Endothelial cell of umbilical vein (primary cell): ENCODE measurements at regions not wholly inside any gene's neighbourhood (a gene's known extent, or its start where the extent isn't known, plus 50 kb on each side); places are given as distances from the start of the nearest gene placed in this dataset.

Experiments
- BruUV-seq: library from RNA; stranded (reverse); fragments of 400-500 nt; replicated peaks from 2 replicates; lab custom pipeline; 2021; lab: Mats Ljungman, UMichigan
- CTCF ChIA-PET: fragments of 300-600, 350-600 bp; sonication (Branson Sonifier 250); formaldehyde crosslinking; loops from one replicate; lab custom pipeline; 2021; ENCODE audit warnings: antibody characterized with exemption, inconsistent platforms; lab: Charles Lee
- POLR2A ChIA-PET: fragments of 300-600, 350-600 bp; sonication (Branson Sonifier 250); formaldehyde crosslinking; loops from one replicate; lab custom pipeline; 2021; ENCODE audit warnings: antibody characterized with exemption, inconsistent platforms; lab: Charles Lee
- DNase-seq: peaks from one replicate; pipeline ENCODE4 v3.0.0-alpha.2; 2011; ENCODE audit warnings: low read depth, low spot score
- FAIRE-seq: peaks from 2 replicates; lab custom pipeline; 2011; peaks lifted over from hg19 to GRCh38; lab: Jason Lieb, UNC
- H2AFZ ChIP-seq: 2 replicates; pipeline ENCODE4 v1.6.0; 2012; ENCODE audit warnings: low read depth, low read length, control low read depth, inconsistent platforms
- H3K27ac ChIP-seq: 2 replicates; pipeline ENCODE4 v1.5.1; 2011; ENCODE audit warnings: low read depth, mild to moderate bottlenecking, control low read depth, low read length, moderate library complexity; ENCODE audit not compliant: insufficient read depth
- H3K27me3 ChIP-seq, 2 experiments: 2 replicates each; pipeline versions ENCODE4 v1.6.0 to v1.6.1; 2011; ENCODE audit warnings: low read length in 2 of 2, mixed read lengths in 1 of 2; ENCODE audit not compliant: control insufficient read depth in 2 of 2, insufficient read depth in 2 of 2
- H3K36me3 ChIP-seq, 2 experiments: 2 replicates in 1 of 2; 3 replicates in 1 of 2; pipeline ENCODE4 v1.5.1; 2011; ENCODE audit warnings: low read length in 2 of 2, mild to moderate bottlenecking in 1 of 2, moderate library complexity in 1 of 2; ENCODE audit not compliant: control insufficient read depth in 2 of 2, insufficient read depth in 2 of 2; ENCODE audit errors: extremely low read depth in 1 of 2
- H3K4me1 ChIP-seq: 3 replicates; pipeline ENCODE4 v1.5.1; 2011; ENCODE audit warnings: mild to moderate bottlenecking, low read length; ENCODE audit not compliant: control insufficient read depth, insufficient read depth; ENCODE audit errors: extremely low read depth
- H3K4me2 ChIP-seq: 2 replicates; pipeline ENCODE4 v1.6.1; 2011; ENCODE audit warnings: low read length, control low read depth, mixed read lengths; ENCODE audit not compliant: insufficient read depth
- H3K4me3 ChIP-seq, 3 experiments: fragments of 200-600 bp in 1 of 3; sonication (generic), shearing (Covaris generic) in 1 of 3; replicated peaks in 1 of 3; 2 replicates each; pipeline ENCODE4 v1.5.1; 2011 to 2016; ENCODE audit warnings: control low read depth in 3 of 3, low read length in 3 of 3, mild to moderate bottlenecking in 2 of 3, inconsistent platforms in 1 of 3, low read depth in 1 of 3, moderate library complexity in 1 of 3; ENCODE audit not compliant: insufficient read depth in 1 of 3
- H3K79me2 ChIP-seq: 2 replicates; pipeline ENCODE4 v1.6.0; 2012; ENCODE audit warnings: low read length, inconsistent platforms; ENCODE audit not compliant: control insufficient read depth, insufficient read depth
- H3K9ac ChIP-seq: replicated peaks from 2 replicates; pipeline ENCODE3; 2011; ENCODE audit warnings: low read length, control low read depth; ENCODE audit not compliant: insufficient read depth; ENCODE audit errors: extremely low read depth
- H3K9me1 ChIP-seq: replicated peaks from 3 replicates; pipeline ENCODE4 v1.6.0; 2011; ENCODE audit warnings: mild to moderate bottlenecking, low read length; ENCODE audit not compliant: control insufficient read depth, insufficient read depth; ENCODE audit errors: extremely low read depth
- H3K9me3 ChIP-seq: replicated peaks from 2 replicates; pipeline ENCODE4 v1.5.1; 2012; ENCODE audit warnings: low read length, inconsistent platforms; ENCODE audit not compliant: control insufficient read depth, insufficient read depth
- H4K20me1 ChIP-seq: replicated peaks from 2 replicates; pipeline ENCODE3; 2011; ENCODE audit warnings: mild to moderate bottlenecking, low read length; ENCODE audit not compliant: control insufficient read depth, insufficient read depth; ENCODE audit errors: extremely low read depth
- EZH2 ChIP-seq: IDR thresholded peaks from 2 replicates; pipeline ENCODE4 v1.6.1; 2012; ENCODE audit warnings: borderline replicate concordance, low read depth, mild to moderate bottlenecking, moderate library complexity, low read length, inconsistent platforms; ENCODE audit not compliant: severe bottlenecking
- GATA2 ChIP-seq: IDR thresholded peaks from 2 replicates; pipeline ENCODE4 v1.7.0; 2011; ENCODE audit warnings: low read depth, mild to moderate bottlenecking, moderate library complexity, mixed read lengths, low read length; ENCODE audit not compliant: insufficient read length, insufficient read depth
- MYC ChIP-seq: IDR thresholded peaks from one replicate; pipeline ENCODE4 v1.6.1; 2011; ENCODE audit warnings: mild to moderate bottlenecking, low read depth, low read length
- POLR2A ChIP-seq: IDR thresholded peaks from 2 replicates; pipeline ENCODE4 v1.6.1; 2012; ENCODE audit warnings: low read depth, mild to moderate bottlenecking, control low read depth, low read length
- POLR2AphosphoS5 ChIP-seq: IDR thresholded peaks from 2 replicates; pipeline ENCODE4 v1.6.1; 2012; ENCODE audit warnings: low read depth, mild to moderate bottlenecking, control low read depth, low read length, moderate library complexity; ENCODE audit not compliant: insufficient read depth
- dilution Hi-C: fragments of 300-500 bp; cut with MboI; formaldehyde crosslinking; loops from one replicate; pipeline ENCODE4 v1.15.0; 2019; ENCODE audit warnings: low sequenced_read_pairs; ENCODE audit not compliant: extremely low pct_ligation_motif_present
- intact Hi-C: fragments of 100-400 bp; cut with micrococcal nuclease; formaldehyde crosslinking; loops from one replicate; pipeline ENCODE4 v1.10.0; 2022
- TF ChIP-seq, protein P1 (sequence below), 2 donors: IDR thresholded peaks; 1 replicate in 1 of 2; 2 replicates in 1 of 2; pipeline ENCODE4 v1.5.1; 2011; ENCODE audit warnings: low read length in 2 of 2, mild to moderate bottlenecking in 2 of 2, moderate library complexity in 2 of 2, control low read depth in 1 of 2, inconsistent platforms in 1 of 2, low read depth in 1 of 2; ENCODE audit not compliant: insufficient read depth in 1 of 2; ENCODE audit errors: extremely low read depth in 1 of 2
- TF ChIP-seq, protein P2 (sequence below): IDR thresholded peaks from 2 replicates; pipeline ENCODE4 v1.6.1; 2011; ENCODE audit not compliant: insufficient read depth, insufficient read length

DNA sequence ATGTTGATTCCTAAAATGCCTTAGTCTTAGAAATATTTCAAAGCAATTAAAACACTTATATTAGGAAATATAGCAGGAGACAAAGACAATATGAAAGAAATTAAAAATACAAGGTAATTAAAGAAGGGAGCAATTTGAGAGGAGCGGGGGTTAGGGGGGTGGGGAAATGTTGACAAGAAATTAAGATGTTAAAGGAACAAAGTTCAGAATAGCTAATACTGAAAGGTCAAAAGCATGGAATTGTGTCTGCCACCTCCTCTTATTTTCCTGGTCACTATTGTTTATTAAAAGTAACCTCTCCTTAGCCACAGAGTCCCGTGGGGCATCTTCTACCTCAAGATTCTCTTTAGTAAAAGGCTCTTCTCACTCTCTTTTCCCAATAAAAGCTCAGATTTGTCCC lies 244.1 kb downstream of the MREG start:
- no peak for FAIRE-seq
- H3K79me2 ChIP-seq = peaks cover 32% of the 10 kb centered on the region
- no peaks in the 10 kb centered on the region for H3K9me3 ChIP-seq
- H3K4me1 ChIP-seq = peaks cover 29% of the 10 kb centered on the region
- no TSS peak for BruUV-seq
- dilution Hi-C loops = no loop called here
- no peaks in the 10 kb centered on the region for H3K27me3 ChIP-seq
- H2AFZ ChIP-seq = no peak overlapping the region
- H3K4me2 ChIP-seq = no peak overlapping the region
- H3K36me3 ChIP-seq = peaks cover 0 to 7% of the 10 kb centered on the region in 2 experiments
- TF ChIP-seq, protein P1, sequence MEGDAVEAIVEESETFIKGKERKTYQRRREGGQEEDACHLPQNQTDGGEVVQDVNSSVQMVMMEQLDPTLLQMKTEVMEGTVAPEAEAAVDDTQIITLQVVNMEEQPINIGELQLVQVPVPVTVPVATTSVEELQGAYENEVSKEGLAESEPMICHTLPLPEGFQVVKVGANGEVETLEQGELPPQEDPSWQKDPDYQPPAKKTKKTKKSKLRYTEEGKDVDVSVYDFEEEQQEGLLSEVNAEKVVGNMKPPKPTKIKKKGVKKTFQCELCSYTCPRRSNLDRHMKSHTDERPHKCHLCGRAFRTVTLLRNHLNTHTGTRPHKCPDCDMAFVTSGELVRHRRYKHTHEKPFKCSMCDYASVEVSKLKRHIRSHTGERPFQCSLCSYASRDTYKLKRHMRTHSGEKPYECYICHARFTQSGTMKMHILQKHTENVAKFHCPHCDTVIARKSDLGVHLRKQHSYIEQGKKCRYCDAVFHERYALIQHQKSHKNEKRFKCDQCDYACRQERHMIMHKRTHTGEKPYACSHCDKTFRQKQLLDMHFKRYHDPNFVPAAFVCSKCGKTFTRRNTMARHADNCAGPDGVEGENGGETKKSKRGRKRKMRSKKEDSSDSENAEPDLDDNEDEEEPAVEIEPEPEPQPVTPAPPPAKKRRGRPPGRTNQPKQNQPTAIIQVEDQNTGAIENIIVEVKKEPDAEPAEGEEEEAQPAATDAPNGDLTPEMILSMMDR (IDR thresholded peaks at IDR 0.05; ENCODE audit: extremely low read depth in 1 of 2, insufficient read depth in 1 of 2, low read depth in 1 of 2, low read length in 2 of 2) = no peak
- TF ChIP-seq POLR2AphosphoS5 (no peak), EZH2 (no peak), GATA2 (no peak), POLR2A (no peak), MYC (no peak)
- TF ChIP-seq, protein P2, sequence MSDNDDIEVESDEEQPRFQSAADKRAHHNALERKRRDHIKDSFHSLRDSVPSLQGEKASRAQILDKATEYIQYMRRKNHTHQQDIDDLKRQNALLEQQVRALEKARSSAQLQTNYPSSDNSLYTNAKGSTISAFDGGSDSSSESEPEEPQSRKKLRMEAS = no peak
- no peak overlapping the region for H3K9ac ChIP-seq
- intact Hi-C loops = no loop called here
- ChIA-PET CTCF (no interaction called here), POLR2A (no interaction called here)
- H3K9me1 ChIP-seq = no peaks in the 10 kb centered on the region
- H3K27ac ChIP-seq = no peak overlapping the region
- no peaks in the 10 kb centered on the region for H4K20me1 ChIP-seq
- H3K4me3 ChIP-seq = no peak overlapping the region
- no peak for DNase-seq
